ENCODE measurements at regions not wholly inside any gene's neighbourhood (a gene's known extent, or its start where the extent isn't known, plus 50 kb on each side); places are given as distances from the start of the nearest gene placed in this dataset.
"Not testable (repeated sequence)": the region's sequence is repeated elsewhere in the genome, so short reads cannot be mapped to it uniquely, and the experiment has no call there.

- no peaks in the 10 kb centered on the region for H3K27me3 ChIP-seq (ENCODE audit: control insufficient read depth in 4 of 4, insufficient read depth in 4 of 4, low read length in 3 of 4)
- peak overlapping the region; percentile 54 to 82 (median 71) for H3K4me3 ChIP-seq (ENCODE audit: low read depth in 1 of 3, low read length in 3 of 3)
- peak overlapping the region; percentile 49 to 75 for H3K27ac ChIP-seq (ENCODE audit: low read depth in 1 of 2, low read length in 2 of 2)
- H3K9me3 ChIP-seq (ENCODE audit: control insufficient read depth in 4 of 4, low read length in 3 of 4), result no peaks in the 10 kb centered on the region
- TF ChIP-seq ATF3 (IDR thresholded peaks at IDR 0.05) (no peak), SP1 (IDR thresholded peaks at IDR 0.05) (peak; percentile 12), YY1 (IDR thresholded peaks at IDR 0.05) (peak; percentile 42), CTCF (IDR thresholded peaks at IDR 0.05; ENCODE audit: low read depth, low read length, missing input control) (no peak), HNF4A (conservative IDR thresholded peaks at IDR 0.05) (peak in 1 of 2 donors; percentile 21), EGR1 (IDR thresholded peaks at IDR 0.05; ENCODE audit: low read depth in 2 of 2) (no peak), TAF1 (conservative IDR thresholded peaks at IDR 0.05) (no peak), RXRA (IDR thresholded peaks at IDR 0.05) (no peak), FOXA1 (IDR thresholded peaks at IDR 0.05) (no peak), RAD21 (IDR thresholded peaks at IDR 0.05) (peak in 1 of 2 donors; percentile 10), GABPA (IDR thresholded peaks at IDR 0.05 in 1 of 2, conservative IDR thresholded peaks at IDR 0.05 in 1 of 2) (no peak), REST (IDR thresholded peaks at IDR 0.05) (no peak), ZBTB33 (IDR thresholded peaks at IDR 0.05) (no peak), JUND (IDR thresholded peaks at IDR 0.05) (no peak), NR2F2 (IDR thresholded peaks at IDR 0.05) (no peak), HNF4G (IDR thresholded peaks at IDR 0.05) (no peak), FOXA2 (IDR thresholded peaks at IDR 0.05) (no peak)
- TF ChIP-seq, protein P1, sequence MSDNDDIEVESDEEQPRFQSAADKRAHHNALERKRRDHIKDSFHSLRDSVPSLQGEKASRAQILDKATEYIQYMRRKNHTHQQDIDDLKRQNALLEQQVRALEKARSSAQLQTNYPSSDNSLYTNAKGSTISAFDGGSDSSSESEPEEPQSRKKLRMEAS (IDR thresholded peaks at IDR 0.05), result no peak
- no peaks in the 10 kb centered on the region for H3K4me1 ChIP-seq (ENCODE audit: control insufficient read depth in 4 of 4, insufficient read depth in 4 of 4, low read length in 3 of 4)
- H3K9ac ChIP-seq (ENCODE audit: low read depth in 1 of 2, low read length in 2 of 2), result peak overlapping the region; percentile 40 to 90
- H3K36me3 ChIP-seq (ENCODE audit: control insufficient read depth in 4 of 4, insufficient read depth in 3 of 4, low read depth in 1 of 4, low read length in 3 of 4), result no peaks in the 10 kb centered on the region
- WGBS, result 41% methylated on average over 11 of the region's 11 CpGs
- DNase-seq (ENCODE audit: low spot score), result no peak
These were observed 69.7 kb upstream of the C1QTNF9B start for GRCh38 chr13:23966691-23967615.

DNA sequence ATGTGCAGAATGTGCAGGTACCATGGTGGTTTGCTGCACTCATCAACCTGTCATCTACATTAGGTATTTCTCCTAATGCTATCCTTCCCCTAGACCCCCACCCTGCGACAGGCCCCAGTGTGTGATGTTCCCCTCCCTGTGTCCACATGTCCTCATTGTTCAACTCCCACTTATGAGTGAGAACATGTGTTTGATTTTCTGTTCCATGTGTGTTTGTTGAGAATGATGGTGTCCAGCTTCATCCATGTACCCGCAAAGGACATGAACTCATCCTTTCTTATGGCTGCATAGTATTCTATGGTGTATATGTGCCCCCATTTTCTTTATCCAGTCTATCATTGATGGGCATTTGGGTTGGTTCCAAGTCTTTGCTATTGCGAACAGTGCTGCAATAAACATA is 70.5 kb upstream of the C1QTNF9B start:
- not testable (repeated sequence) for H3K27ac ChIP-seq (ENCODE audit: low read depth in 1 of 2, low read length in 2 of 2); H3K4me3 ChIP-seq (ENCODE audit: low read depth in 1 of 3, low read length in 3 of 3); H3K9me3 ChIP-seq (ENCODE audit: control insufficient read depth in 4 of 4, low read length in 3 of 4); H3K9ac ChIP-seq (ENCODE audit: low read depth in 1 of 2, low read length in 2 of 2); H3K27me3 ChIP-seq (ENCODE audit: control insufficient read depth in 4 of 4, insufficient read depth in 4 of 4, low read length in 3 of 4); H3K4me1 ChIP-seq (ENCODE audit: control insufficient read depth in 4 of 4, insufficient read depth in 4 of 4, low read length in 3 of 4); DNase-seq (ENCODE audit: low spot score); H3K36me3 ChIP-seq (ENCODE audit: control insufficient read depth in 4 of 4, insufficient read depth in 3 of 4, low read depth in 1 of 4, low read length in 3 of 4)
- 96% methylated on average over 3 of the region's 3 CpGs for WGBS
